HG02981 (cell line): ENCODE measurements at regions not wholly inside any gene's neighbourhood (a gene's known extent, or its start where the extent isn't known, plus 50 kb on each side); places are given as distances from the start of the nearest gene placed in this dataset.

Experiments used
- ATAC-seq: cut with Tn5 transposase; IDR thresholded peaks from one replicate; pipeline ENCODE4 v1.9.1; 2021; ENCODE audit warnings: mild to moderate bottlenecking, moderate library complexity; ENCODE audit not compliant: unreplicated experiment

DNA sequence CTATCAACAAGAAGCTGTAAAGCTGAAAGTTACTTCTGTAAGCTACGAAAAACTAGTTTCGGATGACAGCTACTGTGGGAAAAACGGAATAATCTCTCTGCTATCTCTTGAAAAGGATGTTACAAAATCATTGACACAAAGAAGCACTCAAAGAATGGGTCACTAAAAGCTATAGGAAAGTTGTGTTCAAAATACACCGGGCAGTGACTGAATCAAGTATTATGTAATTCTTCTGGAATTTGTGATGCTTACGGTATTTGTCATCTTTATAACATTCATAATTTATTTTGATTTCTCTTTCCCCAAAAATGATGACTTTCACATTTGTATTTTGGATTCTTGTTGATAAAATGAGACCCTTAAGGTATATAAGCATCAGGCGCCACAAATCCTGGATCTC, 112.1 kb upstream of the KLF6 start:
- no peak for ATAC-seq

DNA sequence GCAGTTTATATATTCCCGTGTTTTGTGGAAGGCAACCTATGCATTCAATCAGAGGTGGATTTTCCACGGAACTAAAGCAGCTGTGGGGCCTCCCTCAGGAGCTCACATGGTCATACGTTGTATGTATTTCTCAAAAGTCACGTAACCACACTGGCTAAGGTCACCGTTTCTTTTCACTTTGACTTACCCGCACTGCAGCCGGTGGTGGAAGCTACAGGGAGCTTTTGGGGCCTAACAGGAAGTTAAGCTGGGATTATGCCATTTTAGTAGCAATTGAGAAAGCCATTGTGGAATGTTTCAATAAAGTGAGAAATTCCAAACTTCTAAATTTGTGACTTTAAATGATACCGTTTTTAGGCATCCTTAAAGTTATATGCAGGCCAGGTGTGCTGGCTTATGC, 111.2 kb upstream of the KLF6 start:
- no peak for ATAC-seq

DNA sequence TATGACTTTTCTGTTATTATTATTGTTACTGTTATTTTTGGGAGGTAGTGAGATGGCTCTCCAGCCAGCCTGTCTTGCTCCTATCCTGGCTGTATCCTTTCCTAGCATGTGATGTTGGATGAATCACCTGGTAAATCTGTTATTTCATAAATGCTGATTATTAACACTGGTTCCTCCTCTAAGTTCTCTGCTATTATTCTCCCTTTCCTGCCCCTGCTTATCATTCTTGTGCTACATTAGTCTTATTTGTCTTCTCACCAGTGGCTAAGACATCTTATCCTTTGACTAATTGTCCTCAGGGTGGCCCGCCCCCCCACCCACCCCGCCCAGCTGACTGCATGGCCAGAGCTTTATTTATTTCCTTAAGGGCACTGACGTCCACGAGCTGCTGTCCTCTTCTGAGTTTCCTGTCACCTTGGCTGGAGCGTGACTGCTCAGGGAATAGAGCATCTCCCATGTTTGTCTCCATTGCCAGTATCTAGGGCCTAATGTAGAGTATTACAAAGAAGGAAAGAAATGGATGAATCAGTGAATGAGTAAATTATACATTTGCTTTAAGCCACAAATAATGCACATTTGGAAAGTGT, 110.1 kb upstream of the KLF6 start:
- ATAC-seq: no peak

DNA sequence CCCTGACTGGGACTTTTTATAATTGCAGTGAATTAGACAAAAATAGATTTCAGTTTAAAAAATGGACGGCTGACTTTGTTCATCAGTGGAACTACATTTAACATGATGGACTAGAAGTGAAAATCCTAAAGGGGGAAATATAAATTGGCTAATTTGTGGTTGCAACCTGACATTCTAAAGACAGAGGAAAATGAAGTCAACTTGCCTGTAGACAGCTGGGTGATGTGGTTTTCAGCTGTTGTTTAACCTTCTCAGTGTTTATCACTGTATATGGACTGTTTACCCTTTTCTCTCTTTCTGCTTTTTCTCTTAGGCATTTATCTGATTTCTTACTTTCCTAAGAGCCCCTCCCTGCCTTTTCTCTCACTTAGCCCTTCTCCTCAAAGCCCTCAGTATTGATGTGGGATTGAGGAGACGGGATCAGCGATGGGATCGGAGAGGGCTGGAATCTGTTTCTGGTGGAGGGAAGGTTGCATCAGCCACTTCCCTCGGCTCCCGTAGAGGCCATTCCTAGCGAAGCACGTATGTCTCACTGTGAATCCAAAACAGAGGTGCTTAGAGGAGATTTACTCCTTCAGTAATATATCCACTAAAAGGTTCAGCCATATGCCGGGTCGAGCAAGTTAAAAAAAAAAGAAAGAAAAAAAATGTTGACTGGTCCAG, 109.0 kb upstream of the KLF6 start:
- no peak for ATAC-seq

- ATAC-seq: no peak
Measured at GRCh38 chr10:3892440-3893425, 107.7 kb upstream of the KLF6 start.

DNA sequence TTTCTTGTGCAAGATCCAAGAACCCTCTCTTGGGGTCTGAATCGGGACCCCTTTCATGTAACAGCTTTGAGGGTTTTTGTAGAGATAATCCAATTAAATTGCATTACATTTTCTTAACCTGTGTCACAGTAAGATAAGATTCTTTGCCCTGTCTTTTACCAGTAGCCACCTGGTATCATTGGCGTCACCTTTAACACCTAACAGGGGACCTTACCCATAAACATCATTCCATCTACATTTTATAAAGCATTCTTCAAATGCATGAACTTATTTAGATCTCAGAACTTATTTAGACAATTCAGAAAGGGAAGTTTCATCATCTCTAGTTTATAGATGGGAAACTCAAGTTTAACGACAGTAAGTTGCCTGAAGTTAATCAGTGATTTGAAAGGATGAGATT, 106.4 kb upstream of the KLF6 start:
- ATAC-seq: no peak

DNA sequence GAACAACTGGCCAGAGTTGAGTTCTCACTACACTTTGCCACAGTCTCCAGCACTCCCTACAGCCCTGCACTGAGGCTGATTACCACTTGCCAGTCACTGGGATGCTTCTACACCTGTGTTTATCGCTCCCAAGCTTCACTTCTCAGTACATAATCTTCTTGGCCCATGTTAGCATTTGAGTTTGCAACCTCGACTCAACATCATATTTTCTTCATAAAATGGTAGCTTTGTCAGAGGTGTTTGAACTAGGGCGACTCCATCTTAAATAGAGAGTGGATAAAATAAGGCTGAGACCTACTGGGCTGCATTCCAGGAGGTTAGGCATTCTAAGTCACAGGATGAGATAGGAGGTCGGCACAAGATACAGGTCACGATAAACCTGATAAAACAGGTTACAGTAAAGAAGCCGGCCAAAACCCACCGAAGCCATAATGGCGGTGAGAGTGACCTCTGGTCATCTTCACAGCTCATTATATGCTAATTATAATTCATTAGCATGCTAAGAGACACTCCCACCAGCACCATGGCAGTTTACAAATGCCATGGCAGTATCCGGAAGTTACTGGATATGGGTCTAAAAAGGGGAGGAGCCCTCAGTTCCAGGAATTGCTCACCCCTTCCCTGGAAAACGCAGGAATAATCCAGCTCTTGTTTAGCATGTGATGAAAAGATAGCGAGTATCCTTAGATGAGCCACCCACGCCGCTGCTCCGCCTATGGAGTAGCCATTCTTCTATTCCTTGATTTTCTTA, 105.8 kb upstream of the KLF6 start:
- no peak for ATAC-seq

- no peak for ATAC-seq
Measured at GRCh38 chr10:3889961-3890522, 105.0 kb upstream of the KLF6 start.

GRCh38 chr10:3887885-3888476, 103.0 kb upstream of the KLF6 start:
- ATAC-seq: peak; percentile 70

DNA sequence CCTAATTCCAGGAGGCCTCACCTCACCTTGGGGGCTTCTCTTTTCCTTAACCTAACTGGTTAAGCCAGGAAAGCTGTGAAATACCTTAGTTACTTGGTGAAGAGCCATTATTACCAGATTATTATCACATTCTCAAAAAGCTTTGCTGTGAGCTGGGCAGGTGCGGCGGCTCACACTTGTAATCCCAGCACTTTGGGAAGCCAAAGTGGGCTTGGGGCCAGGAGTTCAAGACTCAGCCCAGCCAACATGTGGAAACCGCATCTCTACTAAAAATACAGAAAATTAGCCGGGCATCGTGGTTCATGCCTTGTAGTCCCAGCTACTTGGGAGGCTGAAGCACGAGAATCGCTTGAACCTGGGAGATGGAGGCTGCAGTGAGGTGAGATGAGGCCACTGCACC, 102.4 kb upstream of the KLF6 start:
- ATAC-seq: peak; percentile 4

DNA sequence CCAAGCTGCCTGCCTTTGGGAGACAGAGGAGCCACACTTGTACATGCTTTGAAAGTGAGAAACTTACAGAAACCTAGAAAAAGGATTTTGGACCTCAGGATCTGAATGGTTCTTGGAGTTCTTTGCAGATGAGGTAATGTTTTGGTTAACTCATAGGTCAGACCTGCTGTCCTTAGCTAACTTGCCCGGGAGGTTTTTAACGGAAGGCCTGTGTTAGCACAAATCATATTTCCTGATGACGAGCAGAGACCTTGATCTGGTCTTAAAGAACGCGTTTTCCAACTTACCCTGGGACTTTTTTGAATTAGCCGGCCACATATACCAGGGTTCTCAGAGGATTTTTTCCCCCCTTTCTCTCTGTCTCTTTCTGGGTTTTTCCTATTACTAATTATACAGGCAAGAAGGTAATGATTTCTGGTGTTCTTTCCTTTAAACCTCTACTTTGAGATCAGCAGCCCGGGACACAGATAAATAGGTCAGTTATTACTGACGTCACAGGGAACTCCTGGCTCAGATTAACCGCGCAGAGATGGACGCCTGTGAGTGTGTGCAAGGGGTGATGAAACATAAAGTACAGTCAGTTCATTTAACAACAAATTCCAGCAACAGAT, 101.7 kb upstream of the KLF6 start:
- ATAC-seq: no peak

DNA sequence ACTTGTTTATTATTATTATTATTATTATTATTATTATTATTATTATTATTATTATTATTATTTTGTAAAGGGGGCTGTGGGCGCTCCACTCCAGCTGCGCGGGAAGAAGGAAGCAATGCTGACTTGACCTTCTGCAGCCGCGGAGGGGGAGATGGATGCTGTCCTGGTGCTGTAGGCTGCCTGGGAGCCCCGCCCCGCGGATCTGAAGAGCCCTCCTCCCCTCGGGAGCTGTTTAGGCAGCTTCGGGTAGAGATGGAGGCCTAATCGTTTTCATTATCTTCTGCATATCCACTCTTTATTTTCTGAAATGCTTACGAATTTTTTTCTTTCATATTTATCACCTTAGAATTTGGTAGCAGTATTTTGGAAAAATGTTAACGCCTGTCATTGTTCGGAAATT, 101.2 kb upstream of the KLF6 start:
- ATAC-seq: no peak

GRCh38 chr10:3882855-3883254, 97.8 kb upstream of the KLF6 start:
- peak; percentile 47 for ATAC-seq

DNA sequence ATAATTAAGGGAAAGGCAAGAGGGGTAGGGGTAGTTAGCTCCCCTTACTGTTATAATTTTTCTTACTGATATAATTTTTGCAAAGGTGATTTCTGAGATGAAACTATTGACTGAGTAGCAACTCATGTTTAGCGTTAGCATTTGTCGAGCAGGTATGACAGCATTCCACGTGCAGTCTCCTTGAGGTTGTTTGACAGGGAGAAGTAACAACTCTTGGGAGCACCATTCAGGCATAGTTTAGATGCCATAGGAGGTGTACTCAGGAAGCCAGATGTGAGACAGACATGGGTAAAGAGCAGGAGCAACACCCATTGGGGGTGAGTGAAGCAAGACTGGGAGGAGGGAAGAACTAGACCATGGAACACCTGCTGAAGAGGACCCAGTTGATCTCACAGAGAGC, 96.6 kb upstream of the KLF6 start:
- ATAC-seq: no peak

- ATAC-seq: no peak
Measured at GRCh38 chr10:3879073-3879472, 94.1 kb upstream of the KLF6 start.

DNA sequence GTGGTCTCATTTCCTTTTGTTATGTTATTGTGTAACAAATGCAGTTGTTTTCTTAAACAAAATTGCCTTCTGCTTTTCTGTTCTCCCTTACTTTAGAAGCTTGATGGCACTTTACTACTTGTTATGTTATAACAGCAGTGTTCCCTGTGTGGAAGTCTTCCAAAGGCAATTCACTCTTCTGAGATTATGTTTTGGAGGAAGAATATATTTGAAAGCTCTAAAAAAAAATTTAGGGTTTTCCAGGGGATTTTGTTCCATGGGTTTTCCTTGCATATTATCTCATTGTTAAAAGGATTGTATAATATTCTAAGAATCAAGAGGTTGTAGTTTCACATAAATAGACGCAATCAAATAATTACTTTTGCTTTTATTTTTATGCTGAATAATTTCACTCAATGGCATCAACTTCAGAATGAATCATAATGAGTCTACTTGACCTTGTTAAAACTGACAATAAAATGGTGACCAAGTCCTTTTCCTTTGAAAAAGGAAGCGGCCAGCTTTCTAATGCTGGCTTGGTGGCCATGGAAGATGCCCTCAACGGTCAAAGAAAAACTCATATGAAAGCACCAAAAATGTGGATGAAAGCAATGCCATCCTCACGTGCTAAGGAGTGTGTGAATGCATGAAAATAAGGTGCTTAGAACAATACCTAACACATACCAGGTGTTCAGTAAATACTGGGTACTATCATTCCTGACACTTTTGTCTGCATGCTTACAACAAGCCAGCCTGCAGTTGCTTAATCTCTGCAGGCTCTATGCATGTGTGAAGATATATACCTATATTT, 92.4 kb upstream of the KLF6 start:
- no peak for ATAC-seq

DNA sequence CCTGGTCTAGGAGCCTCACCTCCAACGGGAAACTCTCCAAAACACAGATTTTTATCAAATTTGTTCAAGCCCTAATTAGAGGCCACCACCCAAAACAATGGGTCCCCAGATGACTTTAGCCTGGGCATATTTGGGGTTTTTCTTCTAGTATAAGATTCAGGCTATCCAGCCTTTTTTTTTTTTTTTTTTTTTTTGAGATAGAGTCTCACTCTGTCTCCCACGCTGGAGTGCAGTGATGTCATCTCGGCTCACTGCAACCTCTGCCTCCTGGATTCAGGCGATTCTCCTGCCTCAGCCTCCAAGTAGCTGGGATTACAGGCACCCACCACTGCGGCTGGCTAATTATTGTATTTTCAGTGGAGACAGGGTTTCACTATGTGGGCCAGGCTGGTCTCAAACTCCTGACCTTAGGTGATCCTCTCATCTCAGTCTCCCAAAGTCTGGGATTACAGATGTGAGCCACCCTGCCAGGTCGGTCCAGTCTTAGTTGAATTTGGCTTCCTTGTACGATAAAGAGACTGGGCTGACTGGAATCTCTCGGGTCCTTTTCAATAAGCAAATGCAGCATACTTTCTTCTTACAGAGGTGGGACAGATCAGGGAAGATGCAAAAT, 91.4 kb upstream of the KLF6 start:
- no peak for ATAC-seq

DNA sequence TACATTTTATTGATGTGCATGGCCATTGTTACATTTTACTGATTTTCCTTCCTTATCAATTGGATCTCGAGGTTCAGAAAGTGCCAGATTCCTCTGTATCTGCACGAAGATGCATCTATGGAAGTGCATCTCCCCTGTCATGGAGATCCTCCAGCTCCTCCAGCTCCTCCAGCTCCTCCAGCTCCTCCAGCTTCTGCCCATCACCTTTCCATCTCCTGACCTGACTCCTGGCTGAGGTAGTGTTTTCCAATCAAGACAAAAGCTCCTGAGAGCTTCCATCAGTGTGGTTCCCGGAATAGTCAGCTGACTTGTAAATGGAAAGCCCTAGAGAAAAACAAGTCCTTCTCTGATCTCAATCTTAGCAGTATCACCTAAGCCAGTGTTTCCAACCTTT, 90.8 kb upstream of the KLF6 start:
- no peak for ATAC-seq
